SK-N-SH treated with all-trans-retinoic acid at 6 μM for 48 hours (cell line): ENCODE measurements at regions not wholly inside any gene's neighbourhood (a gene's known extent, or its start where the extent isn't known, plus 50 kb on each side); places are given as distances from the start of the nearest gene placed in this dataset.

ENCODE experiments used
- ATAC-seq: fragments of 200-7000 bp; cut with Tn5 transposase; 3 replicates; pipeline ENCODE4 v1.9.1; 2020; ENCODE audit warnings: mild to moderate bottlenecking, moderate library complexity
- ARNTL ChIP-seq: fragments of 450-650 bp; formaldehyde crosslinking; IDR thresholded peaks from 2 replicates; pipeline ENCODE4 v1.5.0; 2020; ENCODE audit warnings: low read depth, mild to moderate bottlenecking, moderate library complexity, borderline replicate concordance
- BACH2 ChIP-seq: fragments of 250-450 bp; sonication (Bioruptor Pico); IDR thresholded peaks from 2 replicates; pipeline ENCODE4 v1.9.0; 2021; ENCODE audit warnings: mild to moderate bottlenecking, borderline replicate concordance
- CREB5 ChIP-seq: fragments of 250-450 bp; sonication (Bioruptor Pico); IDR thresholded peaks from 2 replicates; pipeline ENCODE4 v1.5.1; 2020; ENCODE audit warnings: low read depth, mild to moderate bottlenecking, moderate library complexity
- CSDC2 ChIP-seq: fragments of 250-450 bp; sonication (Bioruptor Pico); IDR thresholded peaks from 2 replicates; pipeline ENCODE4 v1.5.0; 2020; ENCODE audit warnings: mild to moderate bottlenecking, moderate library complexity
- CSRNP3 ChIP-seq: fragments of 250-450 bp; sonication (Bioruptor Pico); IDR thresholded peaks from 2 replicates; pipeline ENCODE4 v1.5.1; 2021; ENCODE audit warnings: mild to moderate bottlenecking, moderate library complexity
- ESRRG ChIP-seq: fragments of 250-450 bp; sonication (Bioruptor Pico); IDR thresholded peaks from 2 replicates; pipeline ENCODE4 v1.6.1; 2021; ENCODE audit warnings: mild to moderate bottlenecking
- GLIS3 ChIP-seq: fragments of 250-450 bp; sonication (Bioruptor Pico); IDR thresholded peaks from 2 replicates; pipeline ENCODE4 v1.5.0; 2020; ENCODE audit warnings: mild to moderate bottlenecking, moderate library complexity
- ISL1 ChIP-seq: fragments of 250-450 bp; sonication (Bioruptor Pico); IDR thresholded peaks from 2 replicates; pipeline ENCODE4 v2.1.2; 2022; ENCODE audit warnings: mild to moderate bottlenecking, moderate library complexity
- PATZ1 ChIP-seq: fragments of 250-450 bp; sonication (Bioruptor Pico); IDR thresholded peaks from 2 replicates; pipeline ENCODE4 v1.8.0; 2020; ENCODE audit warnings: mild to moderate bottlenecking, moderate library complexity, borderline replicate concordance
- POU6F1 ChIP-seq: fragments of 250-450 bp; sonication (Bioruptor Pico); IDR thresholded peaks from 2 replicates; pipeline ENCODE4 v1.8.0; 2021; ENCODE audit warnings: low read depth, mild to moderate bottlenecking, moderate library complexity, borderline replicate concordance
- PPARA ChIP-seq: fragments of 250-450 bp; sonication (Bioruptor Pico); IDR thresholded peaks from 2 replicates; pipeline ENCODE4 v1.5.0; 2020; ENCODE audit warnings: mild to moderate bottlenecking, borderline replicate concordance
- RARB ChIP-seq: fragments of 250-450 bp; sonication (Bioruptor Pico); IDR thresholded peaks from 2 replicates; pipeline ENCODE4 v1.8.0; 2021; ENCODE audit warnings: mild to moderate bottlenecking, moderate library complexity
- SNAI2 ChIP-seq: fragments of 250-450 bp; sonication (Bioruptor Pico); IDR thresholded peaks from 2 replicates; pipeline ENCODE4 v1.5.0; 2020; ENCODE audit warnings: mild to moderate bottlenecking, moderate library complexity
- TOX ChIP-seq: fragments of 250-450 bp; sonication (Bioruptor Pico); IDR thresholded peaks from 2 replicates; pipeline ENCODE4 v1.8.0; 2021; ENCODE audit warnings: mild to moderate bottlenecking, moderate library complexity, borderline replicate concordance
- TSHZ2 ChIP-seq: fragments of 250-450 bp; sonication (Bioruptor Pico); IDR thresholded peaks from 2 replicates; pipeline ENCODE4 v1.5.0; 2020; ENCODE audit warnings: mild to moderate bottlenecking, moderate library complexity
- ZC3H10 ChIP-seq: fragments of 250-450 bp; sonication (Bioruptor Pico); IDR thresholded peaks from 2 replicates; pipeline ENCODE4 v1.5.1; 2021; ENCODE audit warnings: mild to moderate bottlenecking, moderate library complexity
- ZFP3 ChIP-seq: fragments of 250-450 bp; sonication (Bioruptor Pico); IDR thresholded peaks from 2 replicates; pipeline ENCODE4 v1.5.0; 2020; ENCODE audit warnings: mild to moderate bottlenecking, moderate library complexity
- ZFP30 ChIP-seq: fragments of 450-650 bp; formaldehyde crosslinking; IDR thresholded peaks from 2 replicates; pipeline ENCODE4 v1.5.0; 2022; ENCODE audit warnings: mild to moderate bottlenecking, moderate library complexity
- ZNF565 ChIP-seq: fragments of 450-650 bp; formaldehyde crosslinking; conservative IDR thresholded peaks from 2 replicates; pipeline ENCODE4 v1.5.0; 2020; ENCODE audit warnings: low read depth, mild to moderate bottlenecking, moderate library complexity
- ZNF70 ChIP-seq: fragments of 450-650 bp; formaldehyde crosslinking; IDR thresholded peaks from 2 replicates; pipeline ENCODE4 v1.5.0; 2020; ENCODE audit warnings: mild to moderate bottlenecking, moderate library complexity
- ZNF8 ChIP-seq: fragments of 450-650 bp; formaldehyde crosslinking; IDR thresholded peaks from 2 replicates; pipeline ENCODE4 v1.5.0; 2020; ENCODE audit warnings: mild to moderate bottlenecking, moderate library complexity

- TF ChIP-seq RARB (no peak), SNAI2 (no peak), TOX (CRISPR knock-in tag) (no peak), PPARA (no peak), ZFP3 (CRISPR knock-in tag) (no peak), CREB5 (CRISPR knock-in tag) (no peak), POU6F1 (CRISPR knock-in tag) (no peak), GLIS3 (CRISPR knock-in tag) (no peak), BACH2 (CRISPR knock-in tag) (no peak), ZFP30 (CRISPR knock-in tag) (no peak), ZNF70 (CRISPR knock-in tag) (no peak), CSRNP3 (CRISPR knock-in tag) (no peak), TSHZ2 (CRISPR knock-in tag) (no peak), ISL1 (no peak), CSDC2 (CRISPR knock-in tag) (no peak), ESRRG (CRISPR knock-in tag) (no peak), ZNF565 (CRISPR knock-in tag) (no peak)
- no peak for ATAC-seq
Measured at GRCh38 chr10:124302951-124303505, 115.7 kb downstream of the OAT start.

GRCh38 chr10:124301736-124302135 lies 117.0 kb downstream of the OAT start:
- no peak for ATAC-seq
- no peak for TF ChIP-seq PATZ1 (CRISPR knock-in tag)
- no peak for TF ChIP-seq ARNTL (CRISPR knock-in tag)
- TF ChIP-seq GLIS3 (CRISPR knock-in tag), result no peak
- TF ChIP-seq CSRNP3 (CRISPR knock-in tag), result no peak
- no peak for TF ChIP-seq ZFP30 (CRISPR knock-in tag)
- TF ChIP-seq ZNF8, result no peak
- TF ChIP-seq RARB, result no peak
- no peak for TF ChIP-seq SNAI2
- no peak for TF ChIP-seq ZC3H10 (CRISPR knock-in tag)
- no peak for TF ChIP-seq ESRRG (CRISPR knock-in tag)
- TF ChIP-seq TOX (CRISPR knock-in tag), result no peak
- TF ChIP-seq CREB5 (CRISPR knock-in tag), result no peak
- TF ChIP-seq ISL1, result no peak
- no peak for TF ChIP-seq ZNF70 (CRISPR knock-in tag)
